Prostate gland (tissue), 2 donors: ENCODE measurements at regions not wholly inside any gene's neighbourhood (a gene's known extent, or its start where the extent isn't known, plus 50 kb on each side); places are given as distances from the start of the nearest gene placed in this dataset.
"Not testable (repeated sequence)": the region's sequence is repeated elsewhere in the genome, so short reads cannot be mapped to it uniquely, and the experiment has no call there.

Experiments
- CTCF ChIP-seq, 4 experiments: fragments of 200-600 bp in 2 of 4; fragments of 450-650 bp in 2 of 4; sonication (generic) in 2 of 4; IDR thresholded peaks; 1 replicate in 3 of 4; 2 replicates in 1 of 4; pipeline ENCODE4 v1.5.1; 2016 to 2019; ENCODE audit warnings: antibody characterized with exemption in 4 of 4, mild to moderate bottlenecking in 2 of 4, moderate library complexity in 2 of 4
- POLR2A ChIP-seq: fragments of 450-650 bp; IDR thresholded peaks from one replicate; pipeline ENCODE4 v1.6.1; 2016; ENCODE audit warnings: antibody characterized with exemption, mild to moderate bottlenecking
- POLR2AphosphoS5 ChIP-seq: sonication (generic); formaldehyde crosslinking; IDR thresholded peaks from one replicate; pipeline ENCODE4 v1.6.1; 2017; ENCODE audit warnings: antibody characterized with exemption

GRCh38 chr6:170141061-170141460 lies 149.8 kb downstream of the DLL1 start:
- not testable (repeated sequence) for TF ChIP-seq CTCF (IDR thresholded peaks at IDR 0.05); POLR2A; POLR2AphosphoS5
